ENCODE measurements at regions not wholly inside any gene's neighbourhood (a gene's known extent, or its start where the extent isn't known, plus 50 kb on each side); places are given as distances from the start of the nearest gene placed in this dataset.

GRCh38 chr16:61530697-61531096, 505.5 kb downstream of the CDH8 start:
- Mint-ChIP-seq H3K27me3 (ENCODE audit: low read depth) (no peaks in the 10 kb centered on the region), H3K27ac (no peak overlapping the region), H3K4me3 (no peak overlapping the region), H3K9me3 (peaks cover under 1% of the 10 kb centered on the region), H3K36me3 (no peaks in the 10 kb centered on the region), H3K4me1 (no peaks in the 10 kb centered on the region)
- TF ChIP-seq, protein P1, sequence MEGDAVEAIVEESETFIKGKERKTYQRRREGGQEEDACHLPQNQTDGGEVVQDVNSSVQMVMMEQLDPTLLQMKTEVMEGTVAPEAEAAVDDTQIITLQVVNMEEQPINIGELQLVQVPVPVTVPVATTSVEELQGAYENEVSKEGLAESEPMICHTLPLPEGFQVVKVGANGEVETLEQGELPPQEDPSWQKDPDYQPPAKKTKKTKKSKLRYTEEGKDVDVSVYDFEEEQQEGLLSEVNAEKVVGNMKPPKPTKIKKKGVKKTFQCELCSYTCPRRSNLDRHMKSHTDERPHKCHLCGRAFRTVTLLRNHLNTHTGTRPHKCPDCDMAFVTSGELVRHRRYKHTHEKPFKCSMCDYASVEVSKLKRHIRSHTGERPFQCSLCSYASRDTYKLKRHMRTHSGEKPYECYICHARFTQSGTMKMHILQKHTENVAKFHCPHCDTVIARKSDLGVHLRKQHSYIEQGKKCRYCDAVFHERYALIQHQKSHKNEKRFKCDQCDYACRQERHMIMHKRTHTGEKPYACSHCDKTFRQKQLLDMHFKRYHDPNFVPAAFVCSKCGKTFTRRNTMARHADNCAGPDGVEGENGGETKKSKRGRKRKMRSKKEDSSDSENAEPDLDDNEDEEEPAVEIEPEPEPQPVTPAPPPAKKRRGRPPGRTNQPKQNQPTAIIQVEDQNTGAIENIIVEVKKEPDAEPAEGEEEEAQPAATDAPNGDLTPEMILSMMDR (IDR thresholded peaks at IDR 0.05; ENCODE audit: unreplicated experiment): no peak
- no peak for DNase-seq (ENCODE audit: low spot score in 2 of 2, unreplicated experiment in 2 of 2)

- H3K4me1 Mint-ChIP-seq: no peaks in the 10 kb centered on the region
- H3K9me3 Mint-ChIP-seq: no peaks in the 10 kb centered on the region
- H3K36me3 Mint-ChIP-seq: no peaks in the 10 kb centered on the region
Measured at GRCh38 chr16:61500851-61501250, 535.4 kb downstream of the CDH8 start.

DNA sequence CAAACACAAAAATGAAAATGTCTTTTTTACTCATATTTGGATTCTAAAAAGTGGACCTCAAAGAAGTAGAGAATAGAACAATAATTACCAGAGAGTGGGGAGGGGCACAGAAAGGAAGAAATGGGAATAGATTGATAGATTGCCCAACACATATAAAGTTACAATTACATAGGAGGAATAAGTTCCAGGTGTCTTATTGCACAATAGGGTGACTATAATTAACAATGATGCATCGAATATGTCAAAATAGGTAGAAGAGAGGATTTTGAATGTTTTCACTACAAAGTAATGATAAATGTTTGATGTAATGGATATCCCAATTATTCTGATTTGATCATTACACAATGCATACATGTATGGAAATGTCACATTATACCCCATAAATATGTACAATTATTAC, 556.0 kb downstream of the CDH8 start:
- H3K9me3 Mint-ChIP-seq: peaks cover 31% of the 10 kb centered on the region
- DNase-seq (ENCODE audit: low spot score in 2 of 2, unreplicated experiment in 2 of 2): no peak
- no peak overlapping the region for H3K27ac Mint-ChIP-seq
- H3K4me1 Mint-ChIP-seq: peaks cover 3% of the 10 kb centered on the region
- peaks cover 4% of the 10 kb centered on the region for H3K27me3 Mint-ChIP-seq (ENCODE audit: low read depth)
- H3K36me3 Mint-ChIP-seq: no peaks in the 10 kb centered on the region
- TF ChIP-seq, protein P1 (IDR thresholded peaks at IDR 0.05; ENCODE audit: unreplicated experiment): no peak
- no peak overlapping the region for H3K4me3 Mint-ChIP-seq

More at GRCh38 chr16:61500851-61501250, 535.4 kb downstream of the CDH8 start:
- Mint-ChIP-seq H3K27me3 (ENCODE audit: low read depth) (no peaks in the 10 kb centered on the region), H3K4me3 (no peak overlapping the region), H3K27ac (no peak overlapping the region)
- TF ChIP-seq, protein P1 (IDR thresholded peaks at IDR 0.05; ENCODE audit: unreplicated experiment): no peak
- DNase-seq (ENCODE audit: low spot score in 2 of 2, unreplicated experiment in 2 of 2): no peak

DNA sequence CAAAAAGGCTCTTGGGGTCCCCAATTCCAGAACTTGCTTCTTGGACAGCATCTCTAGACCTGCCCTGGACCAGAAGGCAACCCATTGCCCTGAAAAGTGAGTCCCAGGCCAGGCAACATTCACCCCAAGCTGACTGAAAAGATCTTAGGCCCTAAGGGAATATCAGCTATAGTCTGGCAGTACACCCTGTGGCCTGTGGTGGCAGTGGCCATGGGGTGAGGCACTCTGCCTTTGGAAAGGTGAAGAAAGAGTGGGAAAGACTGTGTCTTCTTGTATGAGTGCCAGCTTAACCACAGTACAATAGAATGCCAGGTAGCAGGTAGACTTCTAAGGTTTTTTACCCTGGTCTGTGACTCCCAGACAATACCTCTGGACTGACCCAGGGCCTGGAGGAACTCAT, 564.5 kb downstream of the CDH8 start:
- Mint-ChIP-seq H3K9me3 (peaks cover 23% of the 10 kb centered on the region), H3K27me3 (ENCODE audit: low read depth) (no peaks in the 10 kb centered on the region), H3K27ac (no peak overlapping the region), H3K4me1 (no peaks in the 10 kb centered on the region), H3K36me3 (no peaks in the 10 kb centered on the region), H3K4me3 (no peak overlapping the region)
- TF ChIP-seq, protein P1 (IDR thresholded peaks at IDR 0.05; ENCODE audit: unreplicated experiment): no peak
- no peak for DNase-seq (ENCODE audit: low spot score in 2 of 2, unreplicated experiment in 2 of 2)

- Mint-ChIP-seq H3K27me3 (ENCODE audit: low read depth) (no peaks in the 10 kb centered on the region), H3K27ac (no peak overlapping the region), H3K4me1 (no peaks in the 10 kb centered on the region), H3K36me3 (no peaks in the 10 kb centered on the region), H3K9me3 (peaks cover 19% of the 10 kb centered on the region), H3K4me3 (no peak overlapping the region)
- TF ChIP-seq, protein P1 (IDR thresholded peaks at IDR 0.05; ENCODE audit: unreplicated experiment): no peak
- no peak for DNase-seq (ENCODE audit: low spot score in 2 of 2, unreplicated experiment in 2 of 2)
Measured at GRCh38 chr16:61471023-61471422, 565.2 kb downstream of the CDH8 start.

GRCh38 chr16:61465285-61465684, 571.0 kb downstream of the CDH8 start:
- TF ChIP-seq, protein P1 (IDR thresholded peaks at IDR 0.05; ENCODE audit: unreplicated experiment): no peak
- H3K27me3 Mint-ChIP-seq (ENCODE audit: low read depth): no peaks in the 10 kb centered on the region
- no peaks in the 10 kb centered on the region for H3K4me1 Mint-ChIP-seq
- H3K27ac Mint-ChIP-seq: no peak overlapping the region
- no peaks in the 10 kb centered on the region for H3K36me3 Mint-ChIP-seq
- no peak overlapping the region for H3K4me3 Mint-ChIP-seq
- no peak for DNase-seq (ENCODE audit: low spot score in 2 of 2, unreplicated experiment in 2 of 2)
- peaks cover 3% of the 10 kb centered on the region for H3K9me3 Mint-ChIP-seq
